ENCODE measurements at regions not wholly inside any gene's neighbourhood (a gene's known extent, or its start where the extent isn't known, plus 50 kb on each side); places are given as distances from the start of the nearest gene placed in this dataset.

DNA sequence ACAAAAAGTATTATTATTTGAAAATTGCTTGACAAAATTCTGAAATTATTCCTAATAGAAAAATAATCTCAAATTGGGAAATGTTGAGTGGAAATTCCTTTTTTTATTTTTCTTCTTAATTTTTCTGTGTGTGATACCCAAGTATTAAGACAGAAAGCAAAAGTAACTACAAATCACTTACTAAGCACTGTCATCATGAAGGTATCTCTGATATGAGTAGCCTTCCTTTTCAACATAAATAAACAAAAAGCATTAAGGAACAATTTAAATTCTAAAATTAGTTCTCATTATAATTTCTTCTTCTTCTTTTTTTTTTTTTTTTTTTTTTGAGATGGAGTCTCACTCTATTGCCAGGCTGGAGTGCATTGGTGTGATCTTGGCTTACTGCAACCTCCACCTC, 174.2 kb upstream of the RBMS1 start:
- ATAC-seq (no peak), DNase-seq (ENCODE audit: low spot score) (no peak)
- Mint-ChIP-seq H3K36me3 (no peaks in the 10 kb centered on the region), H3K9me3 (no peaks in the 10 kb centered on the region), H3K27ac (no peak overlapping the region), H3K4me3 (no peak overlapping the region), H3K27me3 (ENCODE audit: low read depth) (no peaks in the 10 kb centered on the region), H3K4me1 (peaks cover 2% of the 10 kb centered on the region; the same call in 1 of the 2 replicates)
- TF ChIP-seq CBFB (CRISPR knock-in tag; IDR thresholded peaks at IDR 0.05; ENCODE audit: low read depth) (no peak), ZNF263 (CRISPR knock-in tag; IDR thresholded peaks at IDR 0.05; ENCODE audit: low read depth) (no peak), NFYB (CRISPR knock-in tag; conservative IDR thresholded peaks at IDR 0.05; ENCODE audit: low read depth) (no peak)
- CTCF ChIA-PET = no interaction called here
- POLR2A ChIA-PET = no interaction called here

DNA sequence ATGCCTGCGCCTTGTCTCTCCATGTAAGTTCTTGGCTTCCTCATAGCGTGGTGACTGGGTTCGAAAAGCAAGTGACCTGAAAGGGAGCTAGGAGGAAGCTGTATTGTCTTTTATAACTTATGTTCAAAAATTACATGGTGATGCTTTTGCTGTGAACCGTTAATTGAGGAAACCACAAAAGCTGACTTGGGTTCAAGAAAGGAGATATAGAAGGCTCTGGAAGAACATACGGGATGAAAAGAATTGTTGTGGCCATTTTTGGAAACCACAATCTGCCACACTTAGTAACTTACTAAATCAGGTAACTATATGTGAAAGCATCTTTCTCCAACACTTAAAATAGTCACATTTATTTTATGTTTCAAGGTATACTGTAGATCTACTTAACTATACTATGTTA, 177.0 kb upstream of the RBMS1 start:
- POLR2A ChIA-PET = no interaction called here
- Mint-ChIP-seq H3K9me3 (peaks cover 10% of the 10 kb centered on the region), H3K36me3 (no peaks in the 10 kb centered on the region; the same call in 1 of the 2 replicates), H3K4me1 (peaks cover 2% of the 10 kb centered on the region; the same call in 1 of the 2 replicates), H3K4me3 (no peak overlapping the region), H3K27ac (no peak overlapping the region), H3K27me3 (ENCODE audit: low read depth) (no peaks in the 10 kb centered on the region)
- DNase-seq (ENCODE audit: low spot score) = no peak
- no peak for TF ChIP-seq ZNF396 (CRISPR knock-in tag; IDR thresholded peaks at IDR 0.05; ENCODE audit: borderline replicate concordance)
- TF ChIP-seq, protein P1, sequence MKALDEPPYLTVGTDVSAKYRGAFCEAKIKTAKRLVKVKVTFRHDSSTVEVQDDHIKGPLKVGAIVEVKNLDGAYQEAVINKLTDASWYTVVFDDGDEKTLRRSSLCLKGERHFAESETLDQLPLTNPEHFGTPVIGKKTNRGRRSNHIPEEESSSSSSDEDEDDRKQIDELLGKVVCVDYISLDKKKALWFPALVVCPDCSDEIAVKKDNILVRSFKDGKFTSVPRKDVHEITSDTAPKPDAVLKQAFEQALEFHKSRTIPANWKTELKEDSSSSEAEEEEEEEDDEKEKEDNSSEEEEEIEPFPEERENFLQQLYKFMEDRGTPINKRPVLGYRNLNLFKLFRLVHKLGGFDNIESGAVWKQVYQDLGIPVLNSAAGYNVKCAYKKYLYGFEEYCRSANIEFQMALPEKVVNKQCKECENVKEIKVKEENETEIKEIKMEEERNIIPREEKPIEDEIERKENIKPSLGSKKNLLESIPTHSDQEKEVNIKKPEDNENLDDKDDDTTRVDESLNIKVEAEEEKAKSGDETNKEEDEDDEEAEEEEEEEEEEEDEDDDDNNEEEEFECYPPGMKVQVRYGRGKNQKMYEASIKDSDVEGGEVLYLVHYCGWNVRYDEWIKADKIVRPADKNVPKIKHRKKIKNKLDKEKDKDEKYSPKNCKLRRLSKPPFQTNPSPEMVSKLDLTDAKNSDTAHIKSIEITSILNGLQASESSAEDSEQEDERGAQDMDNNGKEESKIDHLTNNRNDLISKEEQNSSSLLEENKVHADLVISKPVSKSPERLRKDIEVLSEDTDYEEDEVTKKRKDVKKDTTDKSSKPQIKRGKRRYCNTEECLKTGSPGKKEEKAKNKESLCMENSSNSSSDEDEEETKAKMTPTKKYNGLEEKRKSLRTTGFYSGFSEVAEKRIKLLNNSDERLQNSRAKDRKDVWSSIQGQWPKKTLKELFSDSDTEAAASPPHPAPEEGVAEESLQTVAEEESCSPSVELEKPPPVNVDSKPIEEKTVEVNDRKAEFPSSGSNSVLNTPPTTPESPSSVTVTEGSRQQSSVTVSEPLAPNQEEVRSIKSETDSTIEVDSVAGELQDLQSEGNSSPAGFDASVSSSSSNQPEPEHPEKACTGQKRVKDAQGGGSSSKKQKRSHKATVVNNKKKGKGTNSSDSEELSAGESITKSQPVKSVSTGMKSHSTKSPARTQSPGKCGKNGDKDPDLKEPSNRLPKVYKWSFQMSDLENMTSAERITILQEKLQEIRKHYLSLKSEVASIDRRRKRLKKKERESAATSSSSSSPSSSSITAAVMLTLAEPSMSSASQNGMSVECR (CRISPR knock-in tag; IDR thresholded peaks at IDR 0.05; ENCODE audit: borderline replicate concordance) = no peak
- TF ChIP-seq HMGA2 (CRISPR knock-in tag; IDR thresholded peaks at IDR 0.05) = no peak
- TF ChIP-seq NR1H2 (CRISPR knock-in tag; IDR thresholded peaks at IDR 0.05) = no peak
- TF ChIP-seq GRHL2 (CRISPR knock-in tag; IDR thresholded peaks at IDR 0.05; ENCODE audit: insufficient replicate concordance, severe bottlenecking) = no peak
- TF ChIP-seq, protein P2, sequence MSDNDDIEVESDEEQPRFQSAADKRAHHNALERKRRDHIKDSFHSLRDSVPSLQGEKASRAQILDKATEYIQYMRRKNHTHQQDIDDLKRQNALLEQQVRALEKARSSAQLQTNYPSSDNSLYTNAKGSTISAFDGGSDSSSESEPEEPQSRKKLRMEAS (CRISPR knock-in tag; IDR thresholded peaks at IDR 0.05) = no peak
- TF ChIP-seq, protein P3, sequence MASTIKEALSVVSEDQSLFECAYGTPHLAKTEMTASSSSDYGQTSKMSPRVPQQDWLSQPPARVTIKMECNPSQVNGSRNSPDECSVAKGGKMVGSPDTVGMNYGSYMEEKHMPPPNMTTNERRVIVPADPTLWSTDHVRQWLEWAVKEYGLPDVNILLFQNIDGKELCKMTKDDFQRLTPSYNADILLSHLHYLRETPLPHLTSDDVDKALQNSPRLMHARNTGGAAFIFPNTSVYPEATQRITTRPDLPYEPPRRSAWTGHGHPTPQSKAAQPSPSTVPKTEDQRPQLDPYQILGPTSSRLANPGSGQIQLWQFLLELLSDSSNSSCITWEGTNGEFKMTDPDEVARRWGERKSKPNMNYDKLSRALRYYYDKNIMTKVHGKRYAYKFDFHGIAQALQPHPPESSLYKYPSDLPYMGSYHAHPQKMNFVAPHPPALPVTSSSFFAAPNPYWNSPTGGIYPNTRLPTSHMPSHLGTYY (CRISPR knock-in tag; IDR thresholded peaks at IDR 0.05) = no peak
- TF ChIP-seq FOXJ3 (CRISPR knock-in tag; IDR thresholded peaks at IDR 0.05; ENCODE audit: borderline replicate concordance) = no peak
- TF ChIP-seq ZBTB21 (CRISPR knock-in tag; IDR thresholded peaks at IDR 0.05; ENCODE audit: borderline replicate concordance) = no peak
- no peak for TF ChIP-seq ZNF423 (CRISPR knock-in tag; IDR thresholded peaks at IDR 0.05)
- TF ChIP-seq KAT7 (CRISPR knock-in tag; IDR thresholded peaks at IDR 0.05; ENCODE audit: borderline replicate concordance) = no peak
- ATAC-seq = no peak
- CTCF ChIA-PET = no interaction called here

DNA sequence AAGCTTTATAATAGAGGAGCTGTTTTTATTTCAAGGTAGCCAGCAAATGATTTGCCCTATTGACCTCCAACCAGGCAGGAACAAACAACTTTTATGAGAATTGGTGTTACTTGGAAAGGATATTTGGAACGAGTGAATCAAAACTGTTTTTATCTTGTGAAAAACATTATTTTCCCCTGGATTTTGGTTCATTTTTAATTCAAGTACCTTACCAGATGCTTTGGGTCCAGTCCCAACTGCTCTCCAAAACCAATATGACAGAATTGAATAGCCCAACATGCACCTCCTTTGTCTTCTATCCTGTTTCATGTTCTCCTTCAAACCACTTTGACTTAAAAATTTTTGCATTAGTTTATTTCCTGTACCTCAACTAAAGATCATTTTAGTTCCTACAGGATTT, 178.6 kb upstream of the RBMS1 start:
- peaks cover 10% of the 10 kb centered on the region for H3K9me3 Mint-ChIP-seq
- POLR2A ChIA-PET = no interaction called here
- TF ChIP-seq CREM (CRISPR knock-in tag; IDR thresholded peaks at IDR 0.05) (no peak), NFE2L1 (CRISPR knock-in tag; IDR thresholded peaks at IDR 0.05) (no peak), RELA (CRISPR knock-in tag; IDR thresholded peaks at IDR 0.05; ENCODE audit: borderline replicate concordance) (no peak)
- TF ChIP-seq, protein P4, sequence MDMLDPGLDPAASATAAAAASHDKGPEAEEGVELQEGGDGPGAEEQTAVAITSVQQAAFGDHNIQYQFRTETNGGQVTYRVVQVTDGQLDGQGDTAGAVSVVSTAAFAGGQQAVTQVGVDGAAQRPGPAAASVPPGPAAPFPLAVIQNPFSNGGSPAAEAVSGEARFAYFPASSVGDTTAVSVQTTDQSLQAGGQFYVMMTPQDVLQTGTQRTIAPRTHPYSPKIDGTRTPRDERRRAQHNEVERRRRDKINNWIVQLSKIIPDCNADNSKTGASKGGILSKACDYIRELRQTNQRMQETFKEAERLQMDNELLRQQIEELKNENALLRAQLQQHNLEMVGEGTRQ (CRISPR knock-in tag; IDR thresholded peaks at IDR 0.05) = no peak
- TF ChIP-seq, protein P5, sequence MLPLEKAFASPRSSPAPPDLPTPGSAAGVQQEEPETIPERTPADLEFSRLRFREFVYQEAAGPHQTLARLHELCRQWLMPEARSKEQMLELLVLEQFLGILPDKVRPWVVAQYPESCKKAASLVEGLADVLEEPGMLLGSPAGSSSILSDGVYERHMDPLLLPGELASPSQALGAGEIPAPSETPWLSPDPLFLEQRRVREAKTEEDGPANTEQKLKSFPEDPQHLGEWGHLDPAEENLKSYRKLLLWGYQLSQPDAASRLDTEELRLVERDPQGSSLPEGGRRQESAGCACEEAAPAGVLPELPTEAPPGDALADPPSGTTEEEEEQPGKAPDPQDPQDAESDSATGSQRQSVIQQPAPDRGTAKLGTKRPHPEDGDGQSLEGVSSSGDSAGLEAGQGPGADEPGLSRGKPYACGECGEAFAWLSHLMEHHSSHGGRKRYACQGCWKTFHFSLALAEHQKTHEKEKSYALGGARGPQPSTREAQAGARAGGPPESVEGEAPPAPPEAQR (CRISPR knock-in tag; IDR thresholded peaks at IDR 0.05) = no peak
- H3K36me3 Mint-ChIP-seq = no peaks in the 10 kb centered on the region; the same call in 1 of the 2 replicates
- DNase-seq (ENCODE audit: low spot score) = no peak
- no peak overlapping the region for H3K27ac Mint-ChIP-seq
- no peaks in the 10 kb centered on the region for H3K4me1 Mint-ChIP-seq
- CTCF ChIA-PET = no interaction called here
- no peaks in the 10 kb centered on the region for H3K27me3 Mint-ChIP-seq (ENCODE audit: low read depth)
- ATAC-seq = no peak
- no peak overlapping the region for H3K4me3 Mint-ChIP-seq
